ENCODE measurements at regions not wholly inside any gene's neighbourhood (a gene's known extent, or its start where the extent isn't known, plus 50 kb on each side); places are given as distances from the start of the nearest gene placed in this dataset.
A peak's percentile ranks its signal among the peaks of the same experiment; 100 is the strongest.

- TF ChIP-seq ESRRG (CRISPR knock-in tag; IDR thresholded peaks at IDR 0.05) (no peak), RARB (CRISPR knock-in tag; IDR thresholded peaks at IDR 0.05) (no peak), ZC3H10 (CRISPR knock-in tag; IDR thresholded peaks at IDR 0.05) (no peak), CSDC2 (CRISPR knock-in tag; IDR thresholded peaks at IDR 0.05) (no peak), TOX (CRISPR knock-in tag; IDR thresholded peaks at IDR 0.05; ENCODE audit: borderline replicate concordance) (peak; percentile 15; the same call in 1 of the 2 replicates), OSR1 (CRISPR knock-in tag; IDR thresholded peaks at IDR 0.05) (0 out of 2 replicates have a peak, but pooled peaks have one; percentile 50), PATZ1 (CRISPR knock-in tag; IDR thresholded peaks at IDR 0.05; ENCODE audit: borderline replicate concordance) (no peak)
- TF ChIP-seq, protein P1, sequence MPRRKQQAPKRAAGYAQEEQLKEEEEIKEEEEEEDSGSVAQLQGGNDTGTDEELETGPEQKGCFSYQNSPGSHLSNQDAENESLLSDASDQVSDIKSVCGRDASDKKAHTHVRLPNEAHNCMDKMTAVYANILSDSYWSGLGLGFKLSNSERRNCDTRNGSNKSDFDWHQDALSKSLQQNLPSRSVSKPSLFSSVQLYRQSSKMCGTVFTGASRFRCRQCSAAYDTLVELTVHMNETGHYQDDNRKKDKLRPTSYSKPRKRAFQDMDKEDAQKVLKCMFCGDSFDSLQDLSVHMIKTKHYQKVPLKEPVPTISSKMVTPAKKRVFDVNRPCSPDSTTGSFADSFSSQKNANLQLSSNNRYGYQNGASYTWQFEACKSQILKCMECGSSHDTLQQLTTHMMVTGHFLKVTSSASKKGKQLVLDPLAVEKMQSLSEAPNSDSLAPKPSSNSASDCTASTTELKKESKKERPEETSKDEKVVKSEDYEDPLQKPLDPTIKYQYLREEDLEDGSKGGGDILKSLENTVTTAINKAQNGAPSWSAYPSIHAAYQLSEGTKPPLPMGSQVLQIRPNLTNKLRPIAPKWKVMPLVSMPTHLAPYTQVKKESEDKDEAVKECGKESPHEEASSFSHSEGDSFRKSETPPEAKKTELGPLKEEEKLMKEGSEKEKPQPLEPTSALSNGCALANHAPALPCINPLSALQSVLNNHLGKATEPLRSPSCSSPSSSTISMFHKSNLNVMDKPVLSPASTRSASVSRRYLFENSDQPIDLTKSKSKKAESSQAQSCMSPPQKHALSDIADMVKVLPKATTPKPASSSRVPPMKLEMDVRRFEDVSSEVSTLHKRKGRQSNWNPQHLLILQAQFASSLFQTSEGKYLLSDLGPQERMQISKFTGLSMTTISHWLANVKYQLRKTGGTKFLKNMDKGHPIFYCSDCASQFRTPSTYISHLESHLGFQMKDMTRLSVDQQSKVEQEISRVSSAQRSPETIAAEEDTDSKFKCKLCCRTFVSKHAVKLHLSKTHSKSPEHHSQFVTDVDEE (CRISPR knock-in tag; IDR thresholded peaks at IDR 0.05) = no peak
Observed at GRCh38 chr4:105061136-105061696, 85.5 kb upstream of the TET2 start.

Data from SK-N-SH treated with all-trans-retinoic acid at 6 μM for 48 hours (cell line).